ENCODE measurements at regions not wholly inside any gene's neighbourhood (a gene's known extent, or its start where the extent isn't known, plus 50 kb on each side); places are given as distances from the start of the nearest gene placed in this dataset.

DNA sequence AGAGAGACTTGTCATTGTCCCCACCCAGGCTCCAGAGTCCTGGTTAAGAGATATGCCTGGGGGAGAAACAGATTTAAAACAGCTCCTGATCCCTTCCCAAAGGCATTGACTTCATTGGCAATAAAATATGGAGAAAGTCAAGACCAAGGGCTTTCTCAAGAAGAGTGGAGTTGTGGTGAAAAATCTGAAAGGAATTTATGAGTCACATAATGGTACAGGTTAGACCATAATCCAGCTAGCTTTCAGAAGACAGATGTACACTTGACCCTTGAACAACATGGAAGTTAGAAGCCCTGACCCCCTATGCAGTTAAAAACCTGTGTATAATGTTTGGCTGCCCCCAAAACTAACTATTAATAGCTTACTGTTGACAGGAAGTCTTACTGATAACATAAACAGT, 599.1 kb upstream of the SOX11 start:
- TF ChIP-seq, protein P1, sequence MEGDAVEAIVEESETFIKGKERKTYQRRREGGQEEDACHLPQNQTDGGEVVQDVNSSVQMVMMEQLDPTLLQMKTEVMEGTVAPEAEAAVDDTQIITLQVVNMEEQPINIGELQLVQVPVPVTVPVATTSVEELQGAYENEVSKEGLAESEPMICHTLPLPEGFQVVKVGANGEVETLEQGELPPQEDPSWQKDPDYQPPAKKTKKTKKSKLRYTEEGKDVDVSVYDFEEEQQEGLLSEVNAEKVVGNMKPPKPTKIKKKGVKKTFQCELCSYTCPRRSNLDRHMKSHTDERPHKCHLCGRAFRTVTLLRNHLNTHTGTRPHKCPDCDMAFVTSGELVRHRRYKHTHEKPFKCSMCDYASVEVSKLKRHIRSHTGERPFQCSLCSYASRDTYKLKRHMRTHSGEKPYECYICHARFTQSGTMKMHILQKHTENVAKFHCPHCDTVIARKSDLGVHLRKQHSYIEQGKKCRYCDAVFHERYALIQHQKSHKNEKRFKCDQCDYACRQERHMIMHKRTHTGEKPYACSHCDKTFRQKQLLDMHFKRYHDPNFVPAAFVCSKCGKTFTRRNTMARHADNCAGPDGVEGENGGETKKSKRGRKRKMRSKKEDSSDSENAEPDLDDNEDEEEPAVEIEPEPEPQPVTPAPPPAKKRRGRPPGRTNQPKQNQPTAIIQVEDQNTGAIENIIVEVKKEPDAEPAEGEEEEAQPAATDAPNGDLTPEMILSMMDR (IDR thresholded peaks at IDR 0.05; ENCODE audit: low read depth, low read length, poor library complexity, severe bottlenecking) = no peak
- TF ChIP-seq EZH2phosphoT487 (IDR thresholded peaks at IDR 0.05; ENCODE audit: borderline replicate concordance, low read length) = no peak
